Neural cell (in vitro differentiated cells): ENCODE measurements at regions not wholly inside any gene's neighbourhood (a gene's known extent, or its start where the extent isn't known, plus 50 kb on each side); places are given as distances from the start of the nearest gene placed in this dataset.

Source experiments
- H2AFZ ChIP-seq: fragments of 200-600, 300-800 bp; sonication (generic), shearing (Covaris generic); 2 replicates; pipeline ENCODE4 v1.6.0; 2014; ENCODE audit warnings: low read depth, mild to moderate bottlenecking, antibody characterized with exemption, low read length, moderate library complexity
- H3F3A ChIP-seq: fragments of 200-600 bp; shearing (Covaris generic); 2 replicates; pipeline ENCODE4 v1.6.1; 2016; ENCODE audit warnings: mild to moderate bottlenecking, moderate library complexity, mixed read lengths, antibody characterized with exemption, low read length; ENCODE audit not compliant: insufficient read depth, poor library complexity, severe bottlenecking
- H3K27ac ChIP-seq: fragments of 200-600, 300-800 bp; sonication (generic), shearing (Covaris generic); 2 replicates; pipeline ENCODE4 v1.5.1; 2014; ENCODE audit warnings: mild to moderate bottlenecking, low read length, moderate library complexity
- H3K27me3 ChIP-seq: fragments of 300-800, 200-600 bp; sonication (generic), shearing (Covaris generic); 2 replicates; pipeline ENCODE4 v1.6.0; 2014; ENCODE audit warnings: mild to moderate bottlenecking, low read depth, low read length, moderate library complexity; ENCODE audit not compliant: insufficient read depth
- H3K36me3 ChIP-seq: fragments of 300-800, 200-600 bp; sonication (generic), shearing (Covaris generic); 2 replicates; pipeline ENCODE4 v1.5.1; 2014; ENCODE audit warnings: mild to moderate bottlenecking, antibody characterized with exemption, low read length, moderate library complexity; ENCODE audit not compliant: insufficient read depth
- H3K4me2 ChIP-seq: fragments of 300-800, 200-600 bp; sonication (generic), shearing (Covaris generic); 2 replicates; pipeline ENCODE4 v1.6.0; 2014; ENCODE audit warnings: mild to moderate bottlenecking, low read length
- H3K4me3 ChIP-seq: fragments of 300-800, 200-600 bp; sonication (generic), shearing (Covaris generic); 2 replicates; pipeline ENCODE4 v1.5.1; 2014; ENCODE audit warnings: mild to moderate bottlenecking, low read length, moderate library complexity
- H3K79me2 ChIP-seq: fragments of 200-600 bp; shearing (Covaris generic); replicated peaks from 2 replicates; pipeline ENCODE4 v1.6.0; 2014; ENCODE audit warnings: mild to moderate bottlenecking, low read length, moderate library complexity; ENCODE audit not compliant: insufficient read depth
- H3K9ac ChIP-seq: fragments of 300-800, 200-600 bp; sonication (generic), shearing (Covaris generic); 2 replicates; pipeline ENCODE4 v1.6.1; 2016; ENCODE audit warnings: mild to moderate bottlenecking, low read length, mixed read lengths
- H3K9me2 ChIP-seq: fragments of 200-600 bp; shearing (Covaris generic); 2 replicates; pipeline ENCODE4 v1.6.1; 2016; ENCODE audit warnings: mild to moderate bottlenecking, low read length, mixed read lengths; ENCODE audit not compliant: insufficient read depth
- H3K9me3 ChIP-seq: fragments of 200-600, 300-800 bp; sonication (generic), shearing (Covaris generic); 2 replicates; pipeline ENCODE4 v1.6.1; 2016; ENCODE audit warnings: mild to moderate bottlenecking, mixed run types, low read length, moderate library complexity, mixed read lengths
- H4K20me1 ChIP-seq: fragments of 200-600 bp; shearing (Covaris generic); 2 replicates; pipeline ENCODE4 v1.6.1; 2016; ENCODE audit warnings: mild to moderate bottlenecking, mixed run types; ENCODE audit not compliant: insufficient read depth
- EP300 ChIP-seq: fragments of 450-650 bp; conservative IDR thresholded peaks from 2 replicates; pipeline ENCODE4 v1.6.1; 2014; ENCODE audit warnings: antibody characterized with exemption, mild to moderate bottlenecking, moderate library complexity; ENCODE audit not compliant: poor library complexity, severe bottlenecking
- EZH2 ChIP-seq: fragments of 200-600, 300-800 bp; shearing (Covaris generic), sonication (generic); IDR thresholded peaks from 2 replicates; pipeline ENCODE4 v1.6.1; 2014; ENCODE audit warnings: antibody characterized with exemption, low read length, borderline replicate concordance, mild to moderate bottlenecking; ENCODE audit not compliant: insufficient read depth, poor library complexity, severe bottlenecking
- MXI1 ChIP-seq: fragments of 450-650 bp; conservative IDR thresholded peaks from 2 replicates; pipeline ENCODE4 v1.6.1; 2014; ENCODE audit warnings: antibody characterized with exemption, mild to moderate bottlenecking; ENCODE audit not compliant: poor library complexity, severe bottlenecking
- POLR2AphosphoS5 ChIP-seq: IDR thresholded peaks from 2 replicates; pipeline ENCODE4 v1.6.1; 2012
- RAD21 ChIP-seq: fragments of 450-650 bp; conservative IDR thresholded peaks from 2 replicates; pipeline ENCODE4 v1.6.1; 2014; ENCODE audit warnings: antibody characterized with exemption, mild to moderate bottlenecking, moderate library complexity
- SMC3 ChIP-seq: fragments of 450-650 bp; conservative IDR thresholded peaks from 2 replicates; pipeline ENCODE4 v1.6.1; 2014; ENCODE audit warnings: antibody characterized with exemption, mild to moderate bottlenecking, moderate library complexity; ENCODE audit not compliant: poor library complexity
- TAF1 ChIP-seq: IDR thresholded peaks from 2 replicates; pipeline ENCODE4 v1.6.1; 2012; ENCODE audit warnings: low read depth
- TF ChIP-seq, protein P1 (sequence below): fragments of 450-650 bp; IDR thresholded peaks from 2 replicates; pipeline ENCODE4 v1.5.1; 2014; ENCODE audit warnings: antibody characterized with exemption, mild to moderate bottlenecking, moderate library complexity; ENCODE audit not compliant: poor library complexity, severe bottlenecking
- TF ChIP-seq, protein P2 (sequence below): IDR thresholded peaks from 2 replicates; pipeline ENCODE4 v1.6.1; 2012; ENCODE audit warnings: borderline replicate concordance

DNA sequence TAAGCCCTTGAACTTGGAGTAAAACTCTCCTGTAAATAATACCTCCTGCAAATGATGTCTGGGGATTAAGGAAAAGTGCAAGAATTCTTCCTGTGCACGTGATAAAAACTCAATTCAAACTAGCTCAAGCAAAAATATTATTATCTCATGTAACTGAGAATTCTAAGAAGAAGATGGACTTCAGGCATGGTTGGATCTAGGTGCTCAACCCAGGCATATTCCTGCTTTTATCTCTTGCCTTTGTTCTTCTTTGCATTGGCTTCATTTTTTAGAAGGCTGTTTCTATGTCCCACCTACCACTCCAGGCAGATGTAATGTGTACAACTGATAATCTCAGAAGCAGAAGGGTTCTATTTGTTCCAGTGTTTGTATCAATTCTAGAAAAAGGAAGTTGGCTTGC, 95.8 kb downstream of the DACT2 start:
- Histone ChIP-seq H4K20me1 (no peaks in the 10 kb centered on the region), H3K4me2 (no peak overlapping the region), H3K36me3 (no peaks in the 10 kb centered on the region), H3K27ac (no peak overlapping the region), H3K9me2 (no peaks in the 10 kb centered on the region), H3K9ac (no peak overlapping the region), H2AFZ (no peak overlapping the region), H3K4me3 (no peak overlapping the region), H3F3A (no peaks in the 10 kb centered on the region), H3K27me3 (no peaks in the 10 kb centered on the region), H3K9me3 (no peaks in the 10 kb centered on the region), H3K79me2 (no peaks in the 10 kb centered on the region)
- TF ChIP-seq POLR2AphosphoS5 (no peak), MXI1 (no peak), RAD21 (no peak), EP300 (no peak)
- TF ChIP-seq, protein P1, sequence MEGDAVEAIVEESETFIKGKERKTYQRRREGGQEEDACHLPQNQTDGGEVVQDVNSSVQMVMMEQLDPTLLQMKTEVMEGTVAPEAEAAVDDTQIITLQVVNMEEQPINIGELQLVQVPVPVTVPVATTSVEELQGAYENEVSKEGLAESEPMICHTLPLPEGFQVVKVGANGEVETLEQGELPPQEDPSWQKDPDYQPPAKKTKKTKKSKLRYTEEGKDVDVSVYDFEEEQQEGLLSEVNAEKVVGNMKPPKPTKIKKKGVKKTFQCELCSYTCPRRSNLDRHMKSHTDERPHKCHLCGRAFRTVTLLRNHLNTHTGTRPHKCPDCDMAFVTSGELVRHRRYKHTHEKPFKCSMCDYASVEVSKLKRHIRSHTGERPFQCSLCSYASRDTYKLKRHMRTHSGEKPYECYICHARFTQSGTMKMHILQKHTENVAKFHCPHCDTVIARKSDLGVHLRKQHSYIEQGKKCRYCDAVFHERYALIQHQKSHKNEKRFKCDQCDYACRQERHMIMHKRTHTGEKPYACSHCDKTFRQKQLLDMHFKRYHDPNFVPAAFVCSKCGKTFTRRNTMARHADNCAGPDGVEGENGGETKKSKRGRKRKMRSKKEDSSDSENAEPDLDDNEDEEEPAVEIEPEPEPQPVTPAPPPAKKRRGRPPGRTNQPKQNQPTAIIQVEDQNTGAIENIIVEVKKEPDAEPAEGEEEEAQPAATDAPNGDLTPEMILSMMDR: no peak
- TF ChIP-seq, protein P2, sequence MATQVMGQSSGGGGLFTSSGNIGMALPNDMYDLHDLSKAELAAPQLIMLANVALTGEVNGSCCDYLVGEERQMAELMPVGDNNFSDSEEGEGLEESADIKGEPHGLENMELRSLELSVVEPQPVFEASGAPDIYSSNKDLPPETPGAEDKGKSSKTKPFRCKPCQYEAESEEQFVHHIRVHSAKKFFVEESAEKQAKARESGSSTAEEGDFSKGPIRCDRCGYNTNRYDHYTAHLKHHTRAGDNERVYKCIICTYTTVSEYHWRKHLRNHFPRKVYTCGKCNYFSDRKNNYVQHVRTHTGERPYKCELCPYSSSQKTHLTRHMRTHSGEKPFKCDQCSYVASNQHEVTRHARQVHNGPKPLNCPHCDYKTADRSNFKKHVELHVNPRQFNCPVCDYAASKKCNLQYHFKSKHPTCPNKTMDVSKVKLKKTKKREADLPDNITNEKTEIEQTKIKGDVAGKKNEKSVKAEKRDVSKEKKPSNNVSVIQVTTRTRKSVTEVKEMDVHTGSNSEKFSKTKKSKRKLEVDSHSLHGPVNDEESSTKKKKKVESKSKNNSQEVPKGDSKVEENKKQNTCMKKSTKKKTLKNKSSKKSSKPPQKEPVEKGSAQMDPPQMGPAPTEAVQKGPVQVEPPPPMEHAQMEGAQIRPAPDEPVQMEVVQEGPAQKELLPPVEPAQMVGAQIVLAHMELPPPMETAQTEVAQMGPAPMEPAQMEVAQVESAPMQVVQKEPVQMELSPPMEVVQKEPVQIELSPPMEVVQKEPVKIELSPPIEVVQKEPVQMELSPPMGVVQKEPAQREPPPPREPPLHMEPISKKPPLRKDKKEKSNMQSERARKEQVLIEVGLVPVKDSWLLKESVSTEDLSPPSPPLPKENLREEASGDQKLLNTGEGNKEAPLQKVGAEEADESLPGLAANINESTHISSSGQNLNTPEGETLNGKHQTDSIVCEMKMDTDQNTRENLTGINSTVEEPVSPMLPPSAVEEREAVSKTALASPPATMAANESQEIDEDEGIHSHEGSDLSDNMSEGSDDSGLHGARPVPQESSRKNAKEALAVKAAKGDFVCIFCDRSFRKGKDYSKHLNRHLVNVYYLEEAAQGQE: no peak

DNA sequence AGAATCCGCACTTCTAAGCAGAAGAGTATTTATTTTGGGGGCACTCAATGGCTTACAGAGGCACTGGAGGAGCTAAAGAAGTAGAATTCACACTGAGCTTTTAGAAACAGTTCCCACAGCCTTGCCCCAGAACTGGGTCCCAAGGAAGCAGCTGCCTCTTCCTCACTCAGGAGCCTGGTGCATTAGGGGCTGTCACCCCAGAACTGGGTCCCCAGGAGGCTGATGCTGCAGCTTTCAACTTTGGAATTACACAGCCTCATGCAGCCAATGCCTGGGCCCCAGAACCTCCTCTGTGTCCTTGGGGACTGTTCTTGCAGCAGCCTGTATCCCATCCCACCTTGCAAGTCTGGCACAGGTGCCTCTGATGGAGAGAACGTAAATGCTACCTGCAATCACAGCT, 96.4 kb downstream of the DACT2 start:
- H3K9ac ChIP-seq: no peak overlapping the region
- no peak overlapping the region for H2AFZ ChIP-seq
- no peak overlapping the region for H3K4me2 ChIP-seq

More for the DNA sequence above, 96.4 kb downstream of the DACT2 start:
- no peaks in the 10 kb centered on the region for H3K79me2 ChIP-seq
- TF ChIP-seq, protein P2: no peak
- TF ChIP-seq MXI1 (no peak), RAD21 (no peak), EZH2 (no peak), POLR2AphosphoS5 (no peak), EP300 (no peak), SMC3 (no peak), TAF1 (no peak)
- TF ChIP-seq, protein P1: no peak
- H3K27me3 ChIP-seq: no peaks in the 10 kb centered on the region
- H3K4me3 ChIP-seq: no peak overlapping the region
- H3K9me3 ChIP-seq: no peaks in the 10 kb centered on the region
- H3F3A ChIP-seq: no peaks in the 10 kb centered on the region
- H4K20me1 ChIP-seq: no peaks in the 10 kb centered on the region
- H3K9me2 ChIP-seq: no peaks in the 10 kb centered on the region
- H3K27ac ChIP-seq: no peak overlapping the region
- no peaks in the 10 kb centered on the region for H3K36me3 ChIP-seq
